NCI-H1417 treated with DMSO at 0.1 percent for 48 hours (cell line): ENCODE measurements at regions not wholly inside any gene's neighbourhood (a gene's known extent, or its start where the extent isn't known, plus 50 kb on each side); places are given as distances from the start of the nearest gene placed in this dataset.
"Not testable (repeated sequence)": the region's sequence is repeated elsewhere in the genome, so short reads cannot be mapped to it uniquely, and the experiment has no call there.

ENCODE experiments used
- DNase-seq: peaks from one replicate; lab custom pipeline; 2025; lab: John Stamatoyannopoulos, UW

DNA sequence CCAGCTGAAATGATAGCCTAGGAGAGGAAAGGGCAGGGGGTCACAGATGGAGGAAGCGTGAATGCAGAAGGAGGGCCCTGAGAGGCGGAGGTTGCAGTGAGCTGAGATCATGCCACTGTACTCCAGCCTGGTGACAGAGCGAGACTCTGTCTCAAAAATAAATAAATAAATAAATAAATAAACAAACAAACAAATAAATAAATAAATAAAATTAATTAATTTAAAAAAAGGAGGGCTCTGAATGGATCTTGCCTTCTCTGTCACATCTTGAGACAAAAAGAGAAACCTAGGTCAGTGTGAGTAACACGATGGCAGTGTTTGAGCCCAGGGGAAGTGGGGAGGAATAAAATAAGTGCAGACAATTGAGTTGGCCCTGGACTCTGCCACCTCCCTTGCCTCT is 182.3 kb upstream of the DAAM1 start:
- not testable (repeated sequence) for DNase-seq

DNA sequence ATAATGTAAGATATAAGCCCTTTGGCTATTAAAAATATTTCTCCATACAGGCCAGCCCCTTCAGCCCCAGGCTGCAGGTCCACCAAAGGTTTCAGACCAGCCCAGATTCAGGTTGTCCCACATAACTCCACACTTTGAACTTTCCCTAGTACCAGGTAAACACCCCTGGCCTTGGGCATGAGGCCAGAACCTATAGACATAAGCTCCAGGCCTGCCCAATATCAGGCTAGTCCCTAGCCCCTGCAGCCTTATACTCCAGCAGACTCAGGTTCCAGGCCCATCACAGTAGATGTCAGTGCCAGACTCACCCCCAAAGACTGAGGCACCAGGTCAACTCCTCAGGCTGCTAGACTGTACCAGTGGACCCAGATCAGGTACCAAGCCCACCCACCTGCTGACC is 178.5 kb upstream of the DAAM1 start:
- DNase-seq: no peak

DNA sequence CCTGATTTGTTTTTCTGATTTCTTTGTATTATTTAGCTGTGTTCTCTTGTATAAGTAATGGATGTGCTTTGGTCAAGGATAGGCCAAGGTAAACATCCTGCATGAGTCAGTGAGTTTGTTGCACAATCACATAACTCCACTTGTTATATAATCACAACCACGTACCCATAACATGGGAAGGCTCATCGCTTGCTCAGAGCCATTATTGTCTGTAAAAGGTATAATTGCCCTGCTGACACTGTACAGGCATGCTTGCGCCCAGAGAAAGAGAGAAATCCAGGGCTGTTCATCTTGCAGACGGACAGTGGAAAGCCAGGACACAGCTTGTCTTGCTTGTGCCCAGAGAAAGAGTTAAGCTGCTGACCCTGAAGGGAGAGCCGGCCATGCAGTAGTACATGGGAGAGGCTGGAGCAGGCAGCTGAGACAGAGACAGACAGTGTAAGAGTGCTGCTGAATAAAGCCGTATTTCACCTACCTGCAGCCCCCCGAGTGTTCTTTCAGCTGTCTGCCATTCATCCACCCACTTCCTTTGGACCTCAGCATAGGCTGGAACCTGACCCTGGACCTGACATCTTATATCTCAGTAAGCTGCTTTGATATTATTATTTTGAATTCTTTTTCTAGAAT is 174.7 kb upstream of the DAAM1 start:
- DNase-seq: no peak

DNA sequence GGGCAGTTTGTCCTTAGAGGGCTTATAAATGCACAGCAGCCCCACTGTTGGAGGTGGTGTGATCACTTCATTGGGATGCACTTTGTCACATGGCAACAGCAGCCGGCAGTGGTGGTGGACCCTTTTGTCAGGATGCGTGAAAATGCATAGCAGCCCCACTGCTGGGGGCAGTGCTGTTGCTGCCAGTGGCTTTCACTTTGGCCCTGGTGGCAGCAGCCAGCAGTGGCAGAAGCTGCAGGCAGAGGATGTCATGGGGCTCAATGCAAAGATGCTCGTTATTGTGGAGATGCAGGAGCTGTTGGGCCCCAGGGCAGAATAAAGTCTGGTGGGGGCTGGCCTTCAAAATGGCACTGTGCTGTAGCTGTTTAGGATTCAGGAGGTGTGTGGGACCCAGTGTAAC is 173.0 kb upstream of the DAAM1 start:
- no peak for DNase-seq

DNA sequence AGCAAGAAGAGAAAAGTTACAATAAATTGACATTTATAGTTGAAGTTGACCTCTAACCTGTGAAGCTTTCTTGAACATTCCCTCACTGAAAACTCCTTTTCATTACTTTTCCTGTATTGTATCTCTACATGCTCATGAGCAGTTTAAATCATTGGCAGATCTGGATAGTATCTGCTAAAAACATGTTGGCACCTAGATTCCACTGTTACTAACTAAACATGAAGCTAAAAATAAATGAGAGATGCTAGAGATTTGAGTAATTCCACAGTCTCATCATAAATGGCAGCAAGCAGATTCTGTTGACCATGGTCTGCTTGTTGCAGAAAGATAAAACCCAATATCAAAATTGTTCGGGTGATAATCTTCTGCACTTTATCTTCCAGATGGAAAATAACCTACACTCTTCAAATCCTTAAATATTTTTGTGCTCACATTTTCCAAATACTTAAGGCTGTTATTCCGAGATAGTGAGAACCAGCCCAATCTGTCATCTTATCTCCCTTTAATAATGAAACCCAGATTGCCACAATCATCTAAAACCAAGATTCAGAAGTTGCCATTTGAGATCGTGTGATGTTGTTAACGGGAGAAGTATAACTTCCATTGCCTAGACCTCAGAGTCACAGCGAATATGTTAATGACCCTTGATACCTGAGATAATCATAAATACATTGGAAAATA is 171.0 kb upstream of the DAAM1 start:
- DNase-seq: no peak

DNA sequence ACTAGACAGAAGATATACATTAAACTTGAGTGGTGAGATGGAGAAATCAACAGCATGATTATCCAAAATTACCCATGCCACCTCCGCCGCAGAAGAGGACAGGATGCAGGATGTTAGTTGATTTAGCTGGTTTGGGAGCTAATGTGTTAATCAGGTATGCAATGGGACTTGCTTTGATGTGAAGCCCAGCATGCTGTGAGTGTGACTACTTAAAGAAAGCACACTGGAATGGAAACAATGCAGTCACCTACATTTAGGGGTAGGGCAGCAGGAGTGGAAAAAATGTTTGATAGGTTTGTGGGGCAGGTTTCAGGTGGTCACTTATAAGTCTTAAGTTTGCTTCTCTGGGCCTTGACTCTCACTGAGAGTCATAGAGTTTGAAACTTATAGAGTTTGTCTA is 170.0 kb upstream of the DAAM1 start:
- DNase-seq: no peak

DNA sequence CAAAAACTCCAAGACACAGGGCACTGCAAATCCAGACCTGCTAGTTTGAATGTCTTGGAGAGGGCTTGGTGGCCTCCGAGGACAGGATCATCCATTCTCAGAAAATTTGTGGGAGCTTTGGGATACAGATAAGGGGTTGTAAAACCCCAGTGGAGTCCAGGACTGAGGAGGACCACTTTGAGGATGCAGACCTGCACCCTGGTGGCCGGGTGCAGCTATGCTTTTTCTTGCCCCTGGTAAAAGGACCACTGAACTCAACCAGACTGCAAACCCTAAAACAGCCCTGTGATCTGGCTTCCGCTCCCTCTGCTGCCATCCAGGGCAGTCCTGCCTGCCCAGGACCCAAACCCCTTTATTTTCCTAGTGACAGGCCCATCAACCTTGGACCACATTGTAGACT is 169.5 kb upstream of the DAAM1 start:
- no peak for DNase-seq

DNA sequence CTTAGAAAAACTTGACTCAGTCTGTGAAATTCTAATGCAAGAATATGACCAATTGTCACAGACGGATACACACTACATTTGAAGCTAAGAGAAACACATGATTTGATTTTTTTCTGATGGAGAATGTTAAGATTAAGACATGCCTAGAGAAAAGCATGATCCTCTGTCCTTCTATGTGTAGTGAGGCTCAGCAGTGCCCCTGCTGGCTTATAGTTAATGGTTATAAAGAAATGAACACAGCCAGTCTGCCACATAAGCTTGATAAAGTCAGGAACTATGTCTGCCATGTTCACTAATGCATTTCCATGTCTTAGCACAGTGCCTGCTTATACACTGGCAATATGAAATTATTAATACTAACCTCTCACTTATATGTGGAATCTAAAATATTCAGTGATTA is 168.1 kb upstream of the DAAM1 start:
- no peak for DNase-seq

DNA sequence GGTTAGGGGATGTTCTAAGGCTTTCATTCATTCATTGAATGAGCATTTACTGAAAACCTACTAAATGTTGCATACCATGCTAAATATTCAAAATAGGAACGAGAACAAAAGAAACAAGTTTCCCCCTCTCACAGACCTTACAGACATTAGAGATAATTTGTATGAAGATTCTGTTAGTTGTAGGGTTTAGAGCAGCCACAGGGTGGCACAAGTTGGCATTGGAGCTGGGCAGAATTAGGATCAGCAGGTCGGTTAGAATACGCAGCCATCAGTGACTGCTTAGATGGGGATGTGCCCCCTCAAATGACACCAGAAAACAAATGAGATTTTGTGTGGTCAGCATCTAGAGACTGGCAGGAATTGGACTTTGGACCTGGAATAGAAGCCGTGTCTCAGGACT is 166.3 kb upstream of the DAAM1 start:
- no peak for DNase-seq

DNA sequence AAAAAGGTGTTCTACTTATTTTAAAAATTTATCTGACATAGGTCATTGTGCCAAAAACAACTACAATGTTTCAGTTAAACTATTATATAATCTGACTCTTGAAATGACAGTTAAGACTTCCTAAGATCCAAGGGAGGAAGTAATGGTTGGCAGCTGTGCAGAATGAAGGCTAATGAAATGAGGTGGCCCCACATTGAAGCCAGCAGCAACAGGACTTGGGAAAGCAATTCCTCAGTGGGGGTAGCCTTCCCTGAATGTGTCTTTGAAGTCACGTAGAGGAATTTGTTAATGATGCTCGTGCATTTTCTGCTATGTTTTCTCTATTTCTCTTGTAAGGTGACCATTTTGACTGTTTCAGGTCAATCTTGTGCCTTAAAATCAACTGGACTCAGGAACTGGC is 162.4 kb upstream of the DAAM1 start:
- DNase-seq: no peak

DNA sequence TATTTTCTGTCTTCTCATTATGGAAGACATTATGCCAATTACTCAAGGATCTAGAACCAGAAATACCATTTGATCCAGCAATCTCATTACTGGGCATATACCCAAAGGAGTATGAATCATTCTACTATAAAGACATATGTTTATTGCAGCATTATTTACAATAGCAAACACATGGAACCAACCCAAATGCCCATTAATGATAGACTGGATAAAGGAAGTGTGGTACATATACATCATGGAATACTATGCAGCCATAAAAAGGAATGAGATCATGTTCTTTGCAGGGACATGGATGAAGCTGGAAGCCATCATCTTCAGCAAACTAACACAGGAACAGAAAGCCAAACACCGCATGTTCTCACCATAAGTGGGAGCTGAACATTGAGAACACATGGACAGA is 161.8 kb upstream of the DAAM1 start:
- DNase-seq: not testable (repeated sequence)

DNA sequence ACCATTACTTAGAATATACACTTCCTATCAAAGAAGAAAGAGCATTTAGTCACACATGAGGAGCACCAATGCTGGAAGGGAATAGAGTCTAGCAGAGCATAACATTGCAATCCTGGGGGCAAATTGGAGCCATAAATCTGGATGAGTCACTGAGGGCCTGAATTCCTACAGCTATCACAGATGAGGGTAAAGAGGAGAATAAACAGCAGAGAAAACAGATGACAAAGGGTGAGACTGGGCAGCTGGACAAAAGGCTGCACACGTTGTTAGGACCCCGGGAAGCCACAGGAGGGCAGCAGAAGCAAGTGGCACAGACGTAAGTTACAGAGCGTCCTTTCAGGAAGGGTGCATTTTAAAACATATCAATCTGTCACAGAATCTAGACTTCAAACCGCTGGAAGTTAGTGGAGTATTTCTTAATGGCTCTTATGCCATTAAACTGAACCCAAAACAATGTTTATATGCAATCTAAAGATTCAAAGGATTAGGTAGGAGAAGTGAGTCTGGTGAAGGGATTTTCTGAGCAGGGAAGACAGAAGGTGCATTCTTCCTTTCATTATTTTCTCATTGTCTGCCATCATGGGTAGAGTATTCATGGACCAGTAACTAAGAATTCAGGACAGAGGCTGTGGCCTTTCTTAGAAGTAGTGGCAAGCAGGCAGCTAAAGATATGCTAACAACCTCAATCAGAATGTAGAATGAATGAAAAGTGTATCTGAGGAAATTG is 159.8 kb upstream of the DAAM1 start:
- peak; percentile 12 for DNase-seq

DNA sequence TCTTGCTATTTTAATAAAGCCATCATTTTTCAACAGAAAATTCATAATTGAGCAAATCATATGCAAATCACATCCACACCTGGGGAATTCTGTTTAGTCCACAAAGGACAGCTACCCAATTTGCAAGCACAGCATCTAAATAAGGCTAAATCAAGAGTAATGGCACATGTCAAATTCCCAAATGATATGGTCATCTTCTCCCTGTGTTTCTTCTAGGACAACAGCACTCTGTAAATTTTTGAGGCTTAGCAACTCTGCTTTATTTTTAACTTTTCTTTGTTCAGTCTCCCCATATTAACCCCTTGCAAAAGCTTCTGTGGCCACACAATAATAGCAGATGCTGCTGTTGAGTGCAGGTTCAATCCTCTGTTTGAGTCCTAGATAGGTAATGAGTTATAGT is 155.6 kb upstream of the DAAM1 start:
- no peak for DNase-seq

DNA sequence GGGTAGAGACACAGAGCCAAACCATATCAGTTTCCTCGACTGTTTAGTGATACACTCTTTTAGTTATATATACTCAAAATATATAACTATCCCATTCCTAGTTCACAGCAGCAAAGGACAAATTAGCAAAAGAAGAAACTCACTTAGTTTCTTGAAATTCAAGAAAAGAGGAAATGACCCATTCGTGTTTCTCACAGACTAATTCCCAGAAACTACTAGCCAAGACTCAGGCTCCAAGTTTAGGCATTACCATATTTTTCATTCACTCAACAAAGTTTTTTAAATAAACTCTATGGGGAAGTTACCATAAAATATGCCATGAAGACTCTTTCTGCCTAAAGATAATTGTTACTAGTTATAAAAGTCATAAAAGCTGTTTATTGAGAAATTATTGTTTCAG is 152.3 kb upstream of the DAAM1 start:
- DNase-seq: no peak

DNA sequence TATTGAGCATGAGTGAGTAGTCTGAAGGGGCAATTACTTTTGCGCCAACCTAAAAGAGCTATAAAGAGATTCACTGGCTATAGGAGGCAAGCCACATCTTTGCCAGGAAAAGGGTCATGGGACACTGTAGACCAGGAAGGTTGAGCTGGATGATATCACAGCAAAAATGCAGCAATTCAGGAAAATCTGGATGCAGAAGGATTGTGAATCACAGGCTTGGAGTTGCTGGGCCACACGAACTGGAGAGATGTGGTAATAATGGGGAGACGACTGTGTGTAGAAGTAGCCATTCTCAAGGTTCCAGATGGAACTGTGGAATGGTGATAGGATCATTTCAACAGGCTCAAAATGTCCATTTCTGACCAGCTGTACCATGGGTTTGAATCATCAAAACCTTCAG is 151.4 kb upstream of the DAAM1 start:
- DNase-seq: no peak

DNA sequence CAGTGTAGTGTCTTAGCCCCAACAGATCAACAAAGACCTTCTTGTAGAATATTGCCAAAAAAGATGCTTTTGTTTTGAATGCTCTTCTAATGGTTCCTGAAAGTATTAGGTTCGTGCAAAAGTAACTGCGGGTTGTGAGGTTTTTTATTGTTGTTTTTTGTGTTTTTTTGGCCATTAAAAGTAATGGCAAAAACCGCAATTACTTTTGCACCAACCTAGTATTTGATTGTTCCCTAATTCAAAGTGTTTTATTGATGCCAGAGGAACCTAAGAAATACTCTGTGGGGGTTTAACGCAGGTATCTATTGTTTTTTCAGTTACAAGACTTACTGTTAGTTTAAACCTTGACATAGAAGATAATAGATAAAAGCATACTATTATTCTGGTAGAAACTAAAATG is 150.8 kb upstream of the DAAM1 start:
- no peak for DNase-seq

DNA sequence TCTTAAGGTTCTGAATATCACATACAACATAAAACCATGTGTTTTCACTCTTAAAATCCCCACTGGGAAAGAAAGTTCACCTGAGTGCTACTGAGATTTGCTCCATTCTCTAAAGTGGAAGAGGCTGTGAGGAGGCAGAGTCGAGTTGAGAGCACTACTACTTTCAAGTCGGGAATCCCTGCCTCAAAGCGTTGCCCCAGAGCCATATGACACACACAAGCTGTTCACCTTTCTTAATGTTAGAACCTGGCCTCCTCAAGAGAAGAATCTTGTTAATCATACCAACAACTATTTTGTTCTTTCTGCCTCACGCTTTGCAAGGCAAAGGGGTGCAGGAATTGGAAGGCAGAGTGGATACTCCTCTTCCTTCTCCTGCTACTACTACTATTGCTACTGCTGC is 149.7 kb upstream of the DAAM1 start:
- no peak for DNase-seq

DNA sequence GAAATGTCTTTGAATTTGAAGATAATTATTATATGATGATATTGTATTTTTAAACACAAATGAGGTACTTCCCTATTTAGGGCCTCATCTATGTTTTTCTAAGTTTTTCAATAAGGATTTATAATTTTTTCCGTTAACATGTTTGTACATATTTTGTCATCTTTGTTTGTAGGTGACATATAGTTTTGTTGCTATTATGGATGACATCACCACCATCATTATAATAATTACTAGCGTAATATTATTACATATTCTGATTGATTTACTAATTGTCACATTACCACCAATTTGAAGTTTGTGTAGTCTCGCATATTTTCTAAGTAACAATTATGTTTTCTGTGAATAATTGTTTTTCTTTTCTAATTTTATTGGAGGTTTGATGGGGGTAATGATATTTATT is 147.2 kb upstream of the DAAM1 start:
- DNase-seq: no peak

DNA sequence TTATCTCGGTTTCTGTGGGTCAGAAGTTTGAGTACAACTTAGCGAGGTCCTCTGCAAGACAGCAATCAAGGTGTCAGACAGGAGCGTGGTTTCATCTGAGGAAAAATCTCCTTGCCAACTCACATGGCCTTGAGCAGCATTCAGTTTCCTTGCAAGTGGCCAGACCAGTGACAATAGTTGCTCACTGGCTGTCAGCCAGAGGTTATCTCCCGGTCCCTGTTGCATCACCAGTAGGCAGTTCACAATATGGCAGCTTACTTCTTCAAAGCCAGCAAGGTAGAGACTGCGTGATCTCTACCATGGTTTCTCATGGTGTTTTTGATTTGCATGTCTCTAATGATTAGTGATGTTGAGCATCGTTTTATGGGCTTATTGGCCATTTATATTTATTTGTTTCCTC is 143.8 kb upstream of the DAAM1 start:
- DNase-seq: no peak

DNA sequence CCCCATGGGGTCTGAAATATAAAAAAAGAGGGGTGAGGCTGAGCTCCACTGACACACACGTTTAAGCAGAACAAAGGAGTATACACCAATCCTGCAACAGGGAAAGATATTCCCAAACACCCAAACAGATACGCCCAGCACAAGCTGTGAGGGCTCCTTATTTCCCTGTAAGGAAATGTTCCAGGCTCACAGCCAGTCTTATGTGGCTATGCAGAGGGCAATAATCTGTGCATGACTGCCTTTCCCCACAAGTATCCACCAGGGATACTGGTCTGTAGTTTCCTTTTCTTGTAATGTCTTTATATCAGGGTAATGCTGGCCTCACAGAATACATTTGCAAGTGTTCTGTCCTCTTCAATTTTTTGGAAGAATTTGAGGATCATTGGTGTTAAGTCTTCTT is 141.7 kb upstream of the DAAM1 start:
- no peak for DNase-seq

DNA sequence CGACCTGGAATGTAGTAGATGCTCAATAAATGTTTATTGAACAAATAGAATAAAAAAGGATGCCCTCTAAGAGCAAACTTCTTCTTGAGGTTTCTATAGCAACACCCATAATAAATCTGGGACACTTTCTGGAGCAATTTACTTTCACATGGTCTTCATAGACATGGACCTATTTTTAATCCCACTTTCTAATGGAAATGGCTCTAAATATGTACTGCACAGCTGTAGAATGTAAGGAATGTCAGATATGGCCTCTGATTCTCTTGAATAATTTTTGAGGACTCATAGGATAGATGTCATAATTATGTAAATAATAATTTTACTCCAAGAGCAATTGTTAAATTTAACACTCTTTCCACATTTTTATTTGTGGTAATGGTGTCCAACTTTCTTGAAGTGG is 133.5 kb upstream of the DAAM1 start:
- no peak for DNase-seq

DNA sequence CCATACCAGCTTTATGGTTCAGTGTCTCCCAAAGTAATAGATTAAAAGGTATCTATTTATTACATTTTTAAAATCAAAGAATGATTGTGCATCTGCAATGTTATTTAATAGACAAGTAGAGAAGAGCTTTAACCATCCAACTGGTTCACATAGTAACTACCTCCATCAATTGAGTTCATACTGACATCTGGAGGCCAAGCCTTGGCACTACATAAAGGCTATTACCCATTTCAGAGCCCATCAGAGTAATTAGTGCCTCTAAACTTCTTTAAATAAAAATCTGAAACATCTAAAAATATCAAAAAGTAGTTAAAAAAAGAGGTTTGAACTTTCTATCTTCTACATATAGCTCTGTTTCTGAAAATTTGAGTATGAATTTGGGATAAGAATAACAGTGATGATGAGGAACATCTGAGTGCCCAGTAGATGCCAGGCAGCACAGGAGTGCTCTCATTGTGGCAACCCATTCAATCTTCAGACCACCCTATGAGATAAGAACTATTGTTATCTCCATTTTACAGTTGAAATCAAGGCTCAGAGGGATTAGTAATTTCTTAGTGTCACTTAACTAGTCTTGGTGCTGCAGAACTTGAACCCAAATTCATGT is 132.9 kb upstream of the DAAM1 start:
- DNase-seq: no peak

DNA sequence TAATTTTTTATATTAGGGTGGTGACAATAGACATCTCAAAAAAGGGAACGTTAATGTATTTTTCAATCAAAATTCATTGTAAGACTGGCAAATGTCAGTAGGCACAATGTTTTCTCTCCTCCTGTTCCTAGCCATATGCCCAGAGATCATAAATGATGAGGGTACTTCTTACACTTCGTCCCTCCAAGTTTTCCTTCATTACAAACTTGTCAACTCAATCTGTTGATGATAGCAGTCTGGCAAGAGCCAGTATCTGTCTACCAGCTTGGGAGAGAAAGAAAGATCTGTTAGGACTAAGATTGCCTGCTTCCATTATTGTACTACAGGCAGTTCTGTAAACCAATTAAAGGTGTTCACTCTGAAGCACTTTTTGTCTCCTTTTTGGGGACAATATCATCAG is 130.9 kb upstream of the DAAM1 start:
- DNase-seq: no peak
